ENCODE measurements at regions not wholly inside any gene's neighbourhood (a gene's known extent, or its start where the extent isn't known, plus 50 kb on each side); places are given as distances from the start of the nearest gene placed in this dataset.
A peak's percentile ranks its signal among the peaks of the same experiment; 100 is the strongest.

DNA sequence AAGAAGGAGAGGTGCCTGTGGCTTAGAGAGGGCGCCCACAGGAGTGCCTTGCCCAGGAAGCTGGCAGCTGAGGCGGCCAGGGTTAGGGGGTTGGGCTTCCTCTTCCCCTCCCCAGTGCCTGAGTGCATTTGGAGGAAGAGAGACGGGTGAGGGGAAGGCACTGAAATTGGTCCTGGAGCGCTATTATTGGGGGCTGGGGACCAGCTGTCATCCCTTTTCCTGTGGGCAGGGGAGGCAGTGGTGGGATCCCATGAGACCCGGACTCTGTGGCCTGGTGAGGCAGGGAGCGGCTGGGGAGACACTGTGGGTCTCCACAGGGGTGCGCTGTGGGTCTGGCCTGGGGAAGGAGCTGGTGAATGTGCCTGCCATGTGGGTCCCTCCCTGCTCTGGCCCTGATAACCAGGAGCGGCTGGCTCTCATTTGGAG, 259.7 kb downstream of the SEC14L1 start:
- peak; percentile 87 for DNase-seq

DNA sequence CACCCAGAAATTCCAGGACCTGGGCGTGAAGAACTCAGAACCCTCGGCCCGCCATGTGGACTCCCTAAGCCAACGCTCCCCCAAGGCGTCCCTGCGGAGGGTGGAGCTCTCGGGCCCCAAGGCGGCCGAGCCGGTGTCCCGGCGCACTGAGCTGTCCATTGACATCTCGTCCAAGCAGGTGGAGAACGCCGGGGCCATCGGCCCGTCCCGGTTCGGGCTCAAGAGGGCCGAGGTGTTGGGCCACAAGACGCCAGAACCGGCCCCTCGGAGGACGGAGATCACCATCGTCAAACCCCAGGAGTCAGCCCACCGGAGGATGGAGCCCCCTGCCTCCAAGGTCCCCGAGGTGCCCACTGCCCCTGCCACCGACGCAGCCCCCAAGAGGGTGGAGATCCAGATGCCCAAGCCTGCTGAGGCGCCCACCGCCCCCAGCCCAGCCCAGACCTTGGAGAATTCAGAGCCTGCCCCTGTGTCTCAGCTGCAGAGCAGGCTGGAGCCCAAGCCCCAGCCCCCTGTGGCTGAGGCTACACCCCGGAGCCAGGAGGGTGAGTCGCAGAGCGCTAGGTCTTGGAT, 261.5 kb downstream of the SEC14L1 start:
- DNase-seq, result no peak

DNA sequence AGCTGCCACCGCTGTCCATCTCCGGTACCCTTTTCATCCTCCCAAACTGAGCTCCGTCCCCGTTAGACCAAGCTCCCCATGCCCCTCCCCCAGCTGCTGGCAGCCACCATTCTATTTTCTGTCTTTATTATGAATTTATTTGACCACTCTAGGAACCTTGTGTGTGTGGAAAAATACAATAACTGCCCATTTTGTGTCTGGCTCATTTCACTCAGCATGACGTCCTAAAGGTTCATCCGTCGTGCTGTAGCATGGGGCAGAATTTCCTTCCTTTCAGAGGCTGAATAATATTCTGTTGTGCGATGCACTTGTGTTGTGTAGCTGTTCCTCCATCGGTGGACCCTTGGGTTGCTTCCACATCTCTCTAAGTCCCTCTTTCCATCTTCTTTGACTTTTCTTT, 263.1 kb downstream of the SEC14L1 start:
- no peak for DNase-seq

DNA sequence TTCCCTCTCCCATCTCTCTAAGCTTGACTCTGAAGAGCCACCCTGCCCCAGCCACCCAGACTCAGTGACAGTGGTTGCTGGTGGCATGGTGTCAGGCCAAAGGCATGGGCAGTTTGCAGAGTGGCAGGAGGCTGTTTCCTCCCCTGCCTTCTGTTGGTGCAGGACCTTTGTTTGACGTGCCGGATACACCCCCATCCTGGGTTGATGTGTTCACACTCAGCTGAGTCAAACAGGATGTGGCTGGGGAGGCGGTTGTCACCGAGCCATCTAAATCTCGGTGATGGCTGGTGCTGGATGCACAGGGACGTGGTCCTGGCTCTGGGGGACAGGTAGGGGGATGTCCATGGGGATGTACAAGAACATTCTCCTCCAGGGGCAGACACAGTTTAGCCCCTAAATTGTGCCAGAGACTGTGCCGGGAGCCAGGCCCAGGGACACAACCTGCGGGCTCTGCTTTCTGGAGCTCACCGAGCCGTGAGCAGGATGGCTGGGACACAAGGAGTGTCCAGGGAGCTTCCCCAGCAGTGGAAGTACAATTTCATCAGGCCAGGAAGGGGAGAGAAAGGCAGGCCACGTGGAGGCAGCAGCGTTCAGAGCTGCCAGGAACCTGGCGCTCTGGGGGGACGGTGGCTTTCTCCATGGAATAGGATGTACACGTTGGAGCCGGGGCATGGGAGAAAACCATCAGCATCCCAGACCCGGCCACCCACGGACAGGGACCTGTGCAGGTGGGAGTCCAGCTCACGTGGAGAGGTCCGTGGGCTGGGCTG, 264.2 kb downstream of the SEC14L1 start:
- DNase-seq, result peak; percentile 88

DNA sequence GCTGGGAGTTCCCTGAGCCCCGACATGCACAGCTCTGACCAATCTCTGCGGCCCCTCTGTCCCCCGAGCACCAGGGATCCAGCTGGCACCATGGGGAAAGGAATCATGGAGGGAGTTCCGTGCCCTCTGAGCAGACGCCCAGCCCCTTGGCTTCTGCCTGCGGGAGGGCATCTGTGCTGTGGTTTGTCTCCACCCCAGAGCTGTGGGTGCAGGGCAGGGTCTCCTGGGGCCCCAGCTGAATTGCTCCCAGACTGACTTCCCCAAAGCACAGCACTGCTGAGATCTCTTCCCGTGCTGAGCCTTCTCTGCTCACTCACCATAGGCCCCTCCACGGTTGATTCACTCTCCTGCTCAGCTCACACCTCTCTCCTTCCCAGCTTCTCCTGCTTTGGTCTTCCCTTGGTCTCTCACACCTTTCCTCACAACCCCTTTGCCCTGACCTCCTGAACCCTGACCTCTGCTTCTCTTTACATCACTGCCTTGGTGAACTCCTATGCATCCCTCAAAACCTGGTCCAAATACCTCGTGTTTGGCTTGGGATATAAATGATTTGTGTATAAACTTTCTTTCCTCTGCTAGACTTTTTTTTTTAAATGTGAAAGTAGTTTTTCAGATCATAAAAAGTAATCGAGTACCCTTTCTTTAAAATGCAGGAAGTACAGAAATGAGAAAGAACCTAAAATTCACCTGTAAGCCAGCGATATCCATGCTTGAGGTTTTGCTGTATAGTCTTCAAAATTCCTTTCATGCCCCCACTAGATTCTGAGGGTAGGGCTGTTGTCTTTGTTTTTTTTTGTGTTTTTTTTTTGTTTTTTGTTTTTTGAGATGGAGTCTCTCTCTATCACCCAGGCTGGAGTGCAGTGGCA, 265.3 kb downstream of the SEC14L1 start:
- DNase-seq, result no peak

DNA sequence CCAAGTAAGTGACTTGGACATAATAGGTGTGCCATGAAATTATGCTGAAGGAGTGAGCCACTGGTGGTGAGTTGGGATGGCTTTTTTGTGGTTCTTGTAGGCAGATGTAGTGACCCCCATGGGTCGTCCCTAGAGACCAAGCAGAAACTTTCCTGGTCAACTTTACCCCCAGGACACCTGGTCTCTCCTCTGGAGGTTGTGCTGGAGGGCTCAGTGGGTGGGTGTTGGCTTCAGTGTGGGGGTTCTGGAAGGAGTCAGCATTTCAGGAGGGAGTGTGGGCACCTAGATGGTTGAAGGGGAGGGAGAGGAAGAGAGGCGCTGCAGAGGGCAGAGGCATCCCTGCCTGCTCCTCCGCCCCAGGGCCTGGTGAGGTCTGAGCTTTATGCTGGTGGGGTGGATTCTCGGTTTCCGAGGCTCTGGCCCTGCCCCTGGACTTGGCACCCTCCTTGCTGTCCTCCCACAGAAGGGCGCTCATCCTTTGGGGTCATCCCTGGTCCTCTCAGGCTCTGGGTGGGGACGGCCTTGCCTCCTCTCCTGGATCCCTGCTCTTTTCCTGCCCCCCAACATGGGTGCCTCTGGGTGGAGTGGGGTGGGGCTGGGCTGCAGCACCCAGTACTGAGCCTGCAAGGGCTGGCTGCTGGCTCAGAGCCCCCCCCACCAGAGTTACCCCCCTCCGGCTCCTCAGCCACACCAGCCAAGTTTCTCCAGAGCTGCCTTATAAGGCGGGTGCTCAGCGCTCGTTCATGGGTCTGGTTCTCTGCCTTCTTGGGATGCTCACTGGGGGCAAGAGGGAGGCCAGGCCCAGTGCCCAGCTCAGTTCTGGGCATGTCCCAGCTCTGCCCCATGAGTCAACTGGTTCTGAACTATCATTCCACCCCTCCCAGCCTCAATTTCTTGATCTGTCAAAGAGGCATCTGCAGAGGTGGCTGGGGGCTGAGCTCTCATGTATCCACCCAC, 266.8 kb downstream of the SEC14L1 start:
- no peak for DNase-seq

DNA sequence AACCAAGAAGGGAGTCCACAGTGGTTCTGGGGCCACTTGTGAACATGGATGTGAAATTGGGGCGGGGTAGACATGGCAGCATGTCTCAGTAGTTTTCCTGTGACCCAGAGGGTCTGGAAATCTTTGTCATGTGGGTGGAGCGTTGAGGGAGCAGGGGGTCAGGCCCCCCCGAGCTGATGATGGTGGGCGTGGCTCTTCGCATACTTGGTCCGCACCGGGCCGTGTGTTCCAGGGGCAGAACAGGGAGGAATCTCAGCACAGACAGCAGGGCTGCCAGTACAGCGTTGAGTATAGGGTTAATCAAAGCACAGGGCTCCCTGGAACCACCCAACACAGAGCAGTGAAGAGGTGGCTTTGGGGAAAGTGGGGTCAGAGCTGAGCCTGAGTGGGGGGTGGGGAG, 267.5 kb downstream of the SEC14L1 start:
- no peak for DNase-seq

DNA sequence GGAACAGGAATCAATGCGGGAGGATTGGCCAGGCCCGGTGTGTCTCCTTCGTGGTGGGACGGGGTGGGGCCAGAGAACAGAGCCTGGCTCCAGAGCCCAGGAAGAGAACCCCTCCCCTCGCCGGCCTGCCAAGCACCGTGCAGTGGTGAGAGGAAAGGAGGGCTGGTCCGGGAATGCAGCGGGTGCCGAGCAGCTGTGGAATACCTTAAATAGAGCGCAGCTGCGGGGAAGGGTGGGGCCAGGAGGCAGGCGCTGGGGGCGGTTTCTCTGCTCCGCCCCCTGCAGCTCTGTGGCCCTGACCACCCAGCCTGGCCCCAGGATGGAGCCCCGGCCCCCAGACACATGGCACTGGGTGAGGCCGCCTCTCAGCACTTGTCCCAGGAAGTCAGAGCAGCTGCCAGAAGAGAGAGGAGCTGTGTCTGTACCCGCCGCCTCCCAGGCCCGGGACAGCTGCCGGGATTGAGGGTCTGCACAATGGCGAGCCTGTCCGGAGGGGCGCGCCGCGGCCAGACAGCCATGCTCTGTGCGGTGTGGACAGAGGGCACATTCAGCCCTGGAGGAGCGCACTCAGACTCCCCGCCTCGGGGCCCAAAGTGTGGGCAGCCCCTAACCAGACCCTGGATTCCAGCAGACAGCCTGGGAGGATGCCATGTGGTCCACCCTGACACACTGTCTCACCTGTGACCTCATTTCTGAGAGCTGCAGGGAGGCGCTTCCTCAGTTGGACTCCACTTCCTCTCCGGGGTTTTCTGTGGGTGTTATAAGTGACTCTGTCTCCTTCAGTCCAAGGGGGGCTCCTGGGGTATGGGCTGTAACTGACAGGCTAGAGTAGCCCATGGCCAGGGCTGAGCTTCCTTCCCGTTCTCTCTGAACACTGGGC, 268.8 kb downstream of the SEC14L1 start:
- DNase-seq, result no peak

DNA sequence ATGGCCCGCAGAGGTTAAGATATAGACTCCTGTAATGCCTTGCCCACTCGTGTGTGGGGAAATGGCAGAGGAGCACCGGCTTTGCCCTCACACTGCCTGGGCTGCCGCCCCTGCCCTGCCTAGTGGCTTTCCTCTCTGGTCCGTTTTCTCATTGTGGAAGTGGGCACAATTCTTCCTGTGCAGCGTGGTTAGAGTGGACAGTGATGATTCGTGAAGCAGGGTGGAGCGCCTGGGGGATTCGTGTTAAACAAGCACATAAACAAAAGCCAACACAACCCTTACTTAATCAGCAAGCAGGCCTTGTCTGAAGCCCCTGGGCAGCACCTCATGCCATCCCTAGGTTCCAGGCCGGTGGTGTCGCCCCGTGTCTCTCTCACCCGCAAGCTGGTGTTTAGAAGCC, 269.7 kb downstream of the SEC14L1 start:
- no peak for DNase-seq

DNA sequence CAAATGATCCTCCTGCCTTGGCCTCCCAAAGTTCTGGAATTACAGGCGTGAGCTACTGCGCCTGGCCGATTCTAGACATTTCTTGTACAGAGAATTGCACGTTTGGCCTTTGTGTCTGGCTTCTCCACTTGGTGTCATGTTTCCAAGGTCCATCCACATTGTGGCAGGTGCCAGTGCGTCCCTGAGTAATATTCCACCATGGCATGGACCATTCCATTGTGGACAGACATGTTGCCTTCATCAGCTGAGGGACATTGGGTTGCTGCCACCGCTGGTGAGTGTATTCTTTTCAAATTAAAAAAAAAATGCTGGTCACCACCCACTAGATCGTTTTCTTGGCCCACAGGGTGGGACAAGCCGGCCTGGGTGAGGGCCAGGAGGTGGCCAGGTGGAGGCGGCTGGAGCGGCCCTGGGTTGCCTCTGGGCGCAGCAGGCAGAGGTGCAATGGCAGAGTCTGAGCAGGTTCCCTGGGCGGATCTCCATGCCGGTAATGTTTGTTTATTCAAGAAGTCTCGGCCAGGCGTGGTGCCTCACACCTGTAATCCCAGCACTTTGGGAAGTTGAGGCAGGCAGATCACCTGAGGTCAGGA, 274.1 kb downstream of the SEC14L1 start:
- no peak for DNase-seq

DNA sequence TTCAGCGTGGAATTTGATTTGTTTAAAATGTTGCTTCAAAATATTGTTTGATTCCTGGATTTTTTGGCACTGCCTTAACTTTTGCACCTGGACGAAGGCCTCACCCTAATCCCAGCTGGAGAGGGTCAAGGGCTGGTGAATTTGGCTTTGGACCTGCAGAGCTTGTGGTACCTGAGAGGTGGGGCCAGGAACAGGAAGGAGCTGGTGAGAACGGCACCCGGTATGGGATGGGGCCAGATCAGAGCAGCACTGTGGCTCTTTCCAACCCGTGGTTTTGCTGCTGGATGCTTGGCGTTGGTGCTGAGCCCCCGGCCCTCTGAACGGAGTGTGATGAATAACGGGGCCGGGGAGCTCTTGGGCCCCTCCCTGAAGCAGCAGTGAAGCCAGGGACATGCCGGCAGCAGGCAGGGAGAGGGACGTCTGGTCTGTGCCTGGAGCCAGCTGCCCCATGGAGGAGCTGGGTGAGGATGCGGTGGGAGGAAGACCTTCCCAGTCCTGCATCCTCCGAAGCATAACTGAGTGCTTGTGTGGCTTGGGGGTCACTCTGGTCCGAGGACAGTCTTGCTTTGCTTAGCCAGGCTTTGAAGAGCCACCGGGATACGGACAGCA, 275.4 kb downstream of the SEC14L1 start:
- no peak for DNase-seq

DNA sequence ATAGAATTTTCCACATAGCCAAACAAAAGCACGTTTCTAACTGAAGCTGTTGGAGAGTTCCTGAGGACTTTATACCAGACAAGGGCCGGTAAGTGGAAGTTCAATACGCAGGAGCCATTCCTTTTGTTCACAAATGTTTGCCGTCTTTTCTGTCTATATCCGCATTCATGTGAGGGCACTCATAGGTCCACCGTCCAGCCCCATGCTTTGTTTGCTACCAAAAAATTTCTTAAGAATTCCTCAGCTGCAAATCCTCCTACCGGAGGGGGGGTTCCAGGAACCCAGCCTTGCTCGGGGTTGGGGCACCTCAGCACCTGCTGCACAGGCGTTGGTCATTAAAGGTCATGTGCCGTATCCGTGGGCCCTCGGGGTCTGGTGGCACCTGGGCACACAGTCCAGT, 276.8 kb downstream of the SEC14L1 start:
- DNase-seq, result no peak

DNA sequence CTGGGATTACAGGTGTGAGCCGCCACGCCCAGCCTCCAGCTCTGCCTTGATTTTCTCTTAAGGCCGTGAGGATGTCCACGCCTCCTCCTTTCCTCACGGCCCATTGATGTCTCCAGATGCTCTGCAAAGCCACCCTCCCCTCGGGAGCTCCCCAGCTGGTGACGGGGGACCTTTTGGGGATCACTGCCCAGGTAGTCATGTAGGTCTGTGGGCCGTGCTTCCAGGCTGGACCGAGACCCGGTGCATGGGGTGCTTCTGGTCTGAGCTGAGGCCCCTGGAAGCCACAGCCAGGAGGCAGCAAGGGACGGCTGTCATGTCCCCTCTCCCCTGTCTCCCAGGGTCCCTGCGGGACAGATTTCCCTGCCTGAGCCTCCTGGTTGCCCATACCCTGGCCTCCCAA, 277.8 kb downstream of the SEC14L1 start:
- DNase-seq, result no peak

DNA sequence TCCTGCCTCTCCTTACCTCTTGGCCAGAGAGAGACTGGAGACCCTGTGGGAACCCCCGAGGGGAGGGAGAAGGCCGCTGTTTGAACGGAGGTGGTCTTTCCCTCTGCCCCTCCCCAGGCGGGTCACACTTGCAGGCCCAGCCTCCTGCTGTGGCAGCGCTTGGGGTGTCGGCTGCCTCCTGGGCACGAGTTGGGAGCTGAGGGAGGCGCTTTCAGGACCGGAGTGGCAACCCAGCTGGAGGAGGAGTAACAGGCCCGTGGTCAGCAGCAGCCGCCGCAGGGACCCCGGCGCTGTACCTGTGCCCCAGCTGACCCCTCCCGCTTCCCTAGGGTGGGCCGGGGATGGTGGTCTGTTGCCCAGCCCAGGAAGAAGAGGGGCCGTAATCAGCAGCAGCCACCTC, 278.3 kb downstream of the SEC14L1 start:
- no peak for DNase-seq

DNA sequence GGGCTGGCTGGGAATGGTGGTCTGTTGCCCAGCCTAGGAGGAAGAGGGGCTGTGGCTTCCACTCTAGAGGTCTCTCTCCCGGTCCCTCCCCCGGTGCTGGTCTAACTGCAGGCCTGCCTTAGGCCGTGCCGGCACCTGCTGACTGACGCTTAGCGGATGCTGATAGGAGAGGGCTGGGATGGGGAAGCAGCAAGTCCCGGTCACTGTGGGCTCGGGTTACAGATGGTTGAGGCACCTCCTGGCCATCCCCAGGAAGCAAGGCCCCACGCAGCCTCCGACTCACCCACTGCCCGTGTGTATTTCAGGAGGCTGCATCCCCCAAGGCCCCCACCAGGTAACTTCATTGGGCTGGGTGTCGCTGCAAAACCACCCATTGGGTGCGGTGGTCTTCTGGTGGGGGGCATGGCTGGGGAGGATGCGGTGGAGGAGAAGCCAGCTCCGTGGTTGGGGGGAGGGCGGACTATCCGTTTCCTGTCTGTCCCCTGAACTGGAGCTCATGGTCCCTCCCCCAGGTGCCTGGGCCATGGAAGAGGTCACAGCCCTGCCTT, 278.9 kb downstream of the SEC14L1 start:
- no peak for DNase-seq

DNA sequence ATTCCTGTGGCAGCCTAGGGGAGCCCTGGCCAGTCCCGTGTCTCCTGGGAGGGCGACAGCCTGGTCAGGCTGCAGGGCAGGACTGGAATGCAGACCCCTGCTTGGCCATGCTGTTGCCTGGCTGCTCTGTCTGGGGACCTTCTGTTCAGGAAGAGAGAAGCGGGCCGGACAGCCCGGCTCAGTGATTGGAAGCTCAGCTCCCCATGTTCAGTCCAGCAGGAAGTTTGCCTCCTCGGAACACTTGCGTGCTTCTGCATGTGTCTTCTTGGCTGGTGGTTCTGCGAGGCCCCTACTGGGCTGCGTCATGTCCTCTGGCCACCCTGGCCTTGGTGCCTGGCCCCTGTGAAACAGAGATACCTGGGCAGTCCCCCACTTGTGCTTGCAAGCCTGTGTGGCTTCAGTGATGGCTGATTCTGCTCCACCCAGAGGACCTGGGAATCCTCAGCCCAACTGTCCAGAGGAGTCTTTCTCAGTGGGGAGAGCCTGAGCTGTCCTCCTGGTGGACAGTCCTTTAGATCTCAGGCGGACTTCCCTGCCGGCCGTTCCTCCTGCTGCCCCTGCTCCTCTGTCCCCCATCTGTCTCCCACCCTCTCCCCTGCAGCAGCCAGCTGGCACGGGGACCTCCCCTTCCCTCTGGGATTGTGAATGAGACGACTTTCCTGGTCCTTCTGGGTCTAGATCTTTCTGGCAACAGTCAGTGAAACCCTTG, 279.5 kb downstream of the SEC14L1 start:
- no peak for DNase-seq

DNA sequence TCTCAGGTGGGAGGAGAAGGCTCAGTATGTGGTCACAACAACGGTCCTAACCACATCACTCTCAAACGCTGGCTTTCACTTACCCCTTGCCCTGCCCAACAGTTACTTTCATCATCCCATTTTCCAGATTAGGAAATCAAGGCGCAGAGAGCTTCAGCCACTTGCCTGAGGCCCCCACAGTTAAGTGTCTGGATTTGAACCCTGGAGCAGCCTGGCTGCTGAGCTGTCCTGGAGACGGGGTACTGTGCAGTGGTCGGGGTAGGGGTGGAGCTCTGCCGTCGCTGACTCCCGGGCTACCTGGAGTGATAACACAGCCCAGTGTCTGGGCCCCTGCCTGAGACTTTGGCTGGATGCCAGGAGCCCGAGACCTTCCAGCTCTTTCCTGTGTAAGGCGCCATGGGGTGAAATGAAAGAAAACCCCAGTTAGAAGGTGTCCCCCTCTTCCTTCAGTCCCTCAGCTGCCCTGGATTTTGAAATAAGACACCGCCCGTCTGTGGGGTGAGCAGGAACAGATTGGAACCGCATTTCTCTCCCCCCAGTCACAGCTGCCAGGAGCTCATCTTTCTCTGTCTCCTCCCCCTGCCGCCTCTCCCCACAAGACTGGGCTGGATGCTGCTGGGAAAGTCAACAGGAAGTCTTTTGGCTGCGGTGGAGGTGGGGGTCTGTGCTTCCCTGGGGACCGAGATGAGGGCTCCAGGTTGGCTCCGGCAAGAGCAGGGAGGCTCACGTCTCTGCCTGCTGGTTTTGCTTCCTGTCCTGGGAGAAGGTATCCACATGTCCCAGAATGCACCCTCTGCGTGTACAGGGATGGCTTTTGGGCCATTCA, 280.2 kb downstream of the SEC14L1 start:
- DNase-seq, result peak; percentile 64

DNA sequence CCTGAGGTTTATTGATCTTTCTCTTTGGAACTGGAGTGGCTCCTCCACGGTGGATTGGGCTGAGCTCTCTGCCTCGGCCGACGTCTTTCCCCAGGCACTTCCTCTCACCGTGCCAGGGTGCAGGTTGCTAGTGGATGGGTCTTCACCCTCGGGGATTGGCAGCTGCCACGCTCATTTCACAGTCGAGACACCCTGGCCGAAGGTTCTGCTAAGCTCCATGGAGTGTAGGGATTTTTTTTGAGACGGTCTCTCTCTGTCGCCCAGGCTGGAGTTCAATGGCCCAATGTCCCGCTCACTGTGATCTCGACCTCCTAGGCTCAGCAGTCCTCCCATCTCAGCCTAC, 280.8 kb downstream of the SEC14L1 start:
- DNase-seq, result no peak

Data from stimulated activated CD8-positive, alpha-beta memory T cell treated with anti-CD3 and anti-CD28 coated beads, Interleukin-4, amount 100 ng/mL, for 48 hours (primary cell).